ENCODE measurements at regions not wholly inside any gene's neighbourhood (a gene's known extent, or its start where the extent isn't known, plus 50 kb on each side); places are given as distances from the start of the nearest gene placed in this dataset.

DNA sequence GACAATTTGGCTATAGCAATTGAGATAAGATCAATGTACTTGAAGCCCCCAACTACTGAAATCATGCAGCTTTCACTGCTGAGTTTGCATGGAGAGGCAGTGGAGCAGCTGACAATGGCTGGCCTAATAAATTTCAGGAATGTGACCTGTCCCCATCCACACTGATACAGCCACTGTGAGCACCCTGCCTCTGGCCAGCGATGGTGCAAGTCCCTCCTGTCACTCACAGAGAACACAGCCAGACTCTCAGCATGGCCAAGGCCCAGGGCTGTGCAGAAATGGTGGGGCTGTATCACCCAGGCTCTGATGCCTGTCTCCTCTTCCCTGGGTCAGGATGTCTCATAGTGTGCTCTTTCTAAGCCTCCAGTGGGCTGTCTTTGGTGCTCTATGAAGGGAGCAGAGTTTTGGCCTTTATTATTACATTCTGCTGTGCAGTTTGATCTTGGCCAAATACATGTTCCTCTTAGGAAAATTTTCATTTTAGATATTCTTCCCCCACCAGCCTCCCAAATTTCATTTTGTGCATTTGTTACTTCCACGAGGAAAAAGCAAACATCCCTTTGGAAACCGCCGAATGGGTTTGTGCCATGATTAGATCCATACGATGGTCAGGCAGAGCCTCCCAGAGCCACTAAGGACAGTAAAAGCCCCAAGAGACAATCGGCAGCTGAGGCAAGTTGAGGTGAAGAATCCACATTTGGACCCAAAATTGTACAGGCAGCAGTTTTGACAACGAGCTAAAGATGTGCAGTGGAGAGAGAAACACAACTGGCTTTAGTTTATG, 85.1 kb upstream of the WSCD2 start:
- CTCF ChIA-PET (ENCODE audit: unreplicated experiment): no interaction called here

DNA sequence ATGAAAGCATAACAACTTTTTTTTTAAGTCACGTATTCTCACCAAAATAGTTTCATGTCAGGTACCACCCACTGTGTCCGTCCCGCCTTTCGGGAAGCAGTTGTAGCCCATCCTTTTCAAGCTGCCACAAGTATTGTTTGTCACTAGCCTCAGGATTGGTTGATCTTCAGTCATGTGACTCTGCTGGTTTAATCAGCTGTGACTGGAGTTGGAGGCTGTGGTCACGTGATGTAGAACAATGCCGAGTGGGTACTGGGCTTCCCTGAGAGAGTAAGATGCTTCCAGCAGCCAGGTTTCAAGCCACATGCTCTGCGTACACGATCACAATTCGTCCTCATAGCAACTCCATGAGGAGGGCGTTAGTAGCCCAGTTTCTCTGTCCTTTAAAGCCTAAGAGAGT, 83.0 kb upstream of the WSCD2 start:
- BruUV-seq (replicated peaks): no TSS peak
- Histone ChIP-seq H3K27ac (ENCODE audit: low read depth, low read length, poor library complexity, severe bottlenecking) (no peak overlapping the region), H2AFZ (ENCODE audit: low read length) (no peak overlapping the region), H3K4me3 (ENCODE audit: low read depth, low read length, poor library complexity, severe bottlenecking) (no peak overlapping the region), H3K9me3 (ENCODE audit: low read length) (no peaks in the 10 kb centered on the region), H3K79me2 (ENCODE audit: insufficient read depth, low read depth, low read length) (no peaks in the 10 kb centered on the region), H3K4me1 (ENCODE audit: insufficient read depth, low read length, poor library complexity, severe bottlenecking) (no peaks in the 10 kb centered on the region), H3K4me2 (ENCODE audit: low read length) (no peak overlapping the region), H3K9me2 (ENCODE audit: insufficient read depth, low read length) (no peaks in the 10 kb centered on the region), H4K20me1 (ENCODE audit: insufficient read depth, low read length) (no peaks in the 10 kb centered on the region), H3K36me3 (ENCODE audit: insufficient read depth, low read length) (no peaks in the 10 kb centered on the region)
- DNase-seq (ENCODE audit: low spot score): no peak
- ChIA-PET POLR2A (no interaction called here), CTCF (ENCODE audit: unreplicated experiment) (no interaction called here)
- no peak for TF ChIP-seq EZH2phosphoT487 (IDR thresholded peaks at IDR 0.05; ENCODE audit: borderline replicate concordance, low read depth, low read length)
- TF ChIP-seq CTCF (conservative IDR thresholded peaks at IDR 0.05; ENCODE audit: low read length): no peak
- intact Hi-C loops (cut with micrococcal nuclease; ENCODE audit: unreplicated experiment): no loop called here

More for the DNA sequence above, 85.1 kb upstream of the WSCD2 start:
- no peak for TF ChIP-seq EZH2phosphoT487 (IDR thresholded peaks at IDR 0.05; ENCODE audit: borderline replicate concordance, low read depth, low read length)
- POLR2A ChIA-PET: no interaction called here
- Histone ChIP-seq H3K9me3 (ENCODE audit: low read length) (no peaks in the 10 kb centered on the region), H3K9me2 (ENCODE audit: insufficient read depth, low read length) (no peaks in the 10 kb centered on the region), H3K4me1 (ENCODE audit: insufficient read depth, low read length, poor library complexity, severe bottlenecking) (no peaks in the 10 kb centered on the region), H3K36me3 (ENCODE audit: insufficient read depth, low read length) (no peaks in the 10 kb centered on the region), H3K4me3 (ENCODE audit: low read depth, low read length, poor library complexity, severe bottlenecking) (no peak overlapping the region), H3K4me2 (ENCODE audit: low read length) (no peak overlapping the region), H2AFZ (ENCODE audit: low read length) (no peak overlapping the region), H3K27ac (ENCODE audit: low read depth, low read length, poor library complexity, severe bottlenecking) (no peak overlapping the region), H4K20me1 (ENCODE audit: insufficient read depth, low read length) (no peaks in the 10 kb centered on the region), H3K79me2 (ENCODE audit: insufficient read depth, low read depth, low read length) (no peaks in the 10 kb centered on the region)
- intact Hi-C loops (cut with micrococcal nuclease; ENCODE audit: unreplicated experiment): no loop called here
- BruUV-seq (replicated peaks): no TSS peak
- no peak for DNase-seq (ENCODE audit: low spot score)

- BruUV-seq (replicated peaks): no TSS peak
- no peaks in the 10 kb centered on the region for H3K4me1 ChIP-seq (ENCODE audit: insufficient read depth, low read length, poor library complexity, severe bottlenecking)
- intact Hi-C loops (cut with micrococcal nuclease; ENCODE audit: unreplicated experiment): no loop called here
- POLR2A ChIA-PET: no interaction called here
- H3K9me2 ChIP-seq (ENCODE audit: insufficient read depth, low read length): no peaks in the 10 kb centered on the region
- no peak for DNase-seq (ENCODE audit: low spot score)
- H3K4me3 ChIP-seq (ENCODE audit: low read depth, low read length, poor library complexity, severe bottlenecking): no peak overlapping the region
- CTCF ChIA-PET (ENCODE audit: unreplicated experiment): no interaction called here
- no peaks in the 10 kb centered on the region for H3K36me3 ChIP-seq (ENCODE audit: insufficient read depth, low read length)
- H4K20me1 ChIP-seq (ENCODE audit: insufficient read depth, low read length): no peaks in the 10 kb centered on the region
- no peaks in the 10 kb centered on the region for H3K79me2 ChIP-seq (ENCODE audit: insufficient read depth, low read depth, low read length)
- H2AFZ ChIP-seq (ENCODE audit: low read length): no peak overlapping the region
- no peaks in the 10 kb centered on the region for H3K9me3 ChIP-seq (ENCODE audit: low read length)
- no peak overlapping the region for H3K27ac ChIP-seq (ENCODE audit: low read depth, low read length, poor library complexity, severe bottlenecking)
- H3K4me2 ChIP-seq (ENCODE audit: low read length): no peak overlapping the region
- TF ChIP-seq EZH2phosphoT487 (IDR thresholded peaks at IDR 0.05; ENCODE audit: borderline replicate concordance, low read depth, low read length) (no peak), CTCF (conservative IDR thresholded peaks at IDR 0.05; ENCODE audit: low read length) (no peak)
These were observed 82.4 kb upstream of the WSCD2 start for GRCh38 chr12:108046650-108047049.
